IPS-20b (cell line): ENCODE measurements at regions not wholly inside any gene's neighbourhood (a gene's known extent, or its start where the extent isn't known, plus 50 kb on each side); places are given as distances from the start of the nearest gene placed in this dataset.
"Not testable (repeated sequence)": the region's sequence is repeated elsewhere in the genome, so short reads cannot be mapped to it uniquely, and the experiment has no call there.

Source experiments
- H3K27ac ChIP-seq: one replicate; pipeline ENCODE4 v1.5.1; 2013; ENCODE audit warnings: low read length
- H3K27me3 ChIP-seq: 2 replicates; pipeline ENCODE4 v1.6.1; 2013; ENCODE audit warnings: mild to moderate bottlenecking, low read length, inconsistent platforms; ENCODE audit not compliant: insufficient read depth
- H3K36me3 ChIP-seq: 2 replicates; pipeline ENCODE4 v1.6.1; 2013; ENCODE audit warnings: low read depth, mild to moderate bottlenecking, inconsistent platforms, low read length, moderate library complexity; ENCODE audit not compliant: insufficient read depth
- H3K4me1 ChIP-seq: 2 replicates; pipeline ENCODE4 v1.6.1; 2013; ENCODE audit warnings: mild to moderate bottlenecking, control low read depth, inconsistent platforms, low read length, moderate library complexity; ENCODE audit not compliant: insufficient read depth
- H3K4me3 ChIP-seq: 2 replicates; pipeline ENCODE4 v1.5.1; 2013; ENCODE audit warnings: mild to moderate bottlenecking, low read length, inconsistent platforms
- H3K9ac ChIP-seq: 2 replicates; pipeline ENCODE4 v1.6.1; 2013; ENCODE audit warnings: low read depth, mild to moderate bottlenecking, inconsistent platforms, low read length, moderate library complexity
- H3K9me3 ChIP-seq: 2 replicates; pipeline ENCODE4 v1.6.1; 2013; ENCODE audit warnings: mild to moderate bottlenecking, low read depth, low read length, inconsistent platforms; ENCODE audit not compliant: insufficient read depth

DNA sequence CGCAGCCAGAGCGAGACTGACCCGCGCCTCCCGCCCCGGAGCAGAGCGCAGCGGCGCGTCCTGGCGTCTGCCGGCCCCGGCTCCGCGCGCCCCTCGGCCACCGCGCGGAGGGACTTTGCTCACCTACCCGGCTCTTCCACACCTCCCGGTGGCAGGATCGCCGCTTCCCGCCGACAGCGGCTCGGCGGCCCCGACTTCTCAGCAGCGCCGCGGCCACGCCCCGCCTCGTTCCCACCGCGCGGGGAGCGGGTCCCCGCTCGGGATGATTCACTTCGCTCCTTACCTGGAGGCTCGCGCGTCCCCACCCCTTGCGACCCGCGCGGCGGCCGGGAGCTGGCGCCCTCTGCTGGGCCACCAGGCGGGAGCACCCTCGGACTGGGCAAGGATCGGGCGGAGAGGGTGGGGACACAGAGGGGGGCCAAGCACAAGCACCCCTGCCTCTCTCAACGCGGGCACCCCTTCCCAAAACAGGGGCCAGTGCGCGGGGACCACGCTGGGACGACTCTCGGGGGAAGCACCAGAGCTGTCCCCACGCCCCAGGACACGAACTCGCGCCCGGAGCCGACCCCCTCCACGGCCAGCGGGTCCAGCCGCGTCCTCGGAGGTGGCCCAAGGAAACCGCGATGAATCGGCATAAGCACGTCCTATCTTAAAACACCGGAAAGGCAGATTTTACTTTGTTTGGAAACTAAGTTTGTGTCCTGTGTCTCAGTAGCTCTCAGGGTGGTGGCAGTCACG, 101.0 kb upstream of the SVIL start:
- Histone ChIP-seq H3K4me1 (peaks cover 17% of the 10 kb centered on the region), H3K9me3 (no peaks in the 10 kb centered on the region), H3K36me3 (no peaks in the 10 kb centered on the region), H3K27me3 (peaks cover 54% of the 10 kb centered on the region), H3K9ac (peak overlapping the region; percentile 68; the same call in 1 of the 2 replicates), H3K27ac (no peak overlapping the region), H3K4me3 (peak overlapping the region; percentile 76)

DNA sequence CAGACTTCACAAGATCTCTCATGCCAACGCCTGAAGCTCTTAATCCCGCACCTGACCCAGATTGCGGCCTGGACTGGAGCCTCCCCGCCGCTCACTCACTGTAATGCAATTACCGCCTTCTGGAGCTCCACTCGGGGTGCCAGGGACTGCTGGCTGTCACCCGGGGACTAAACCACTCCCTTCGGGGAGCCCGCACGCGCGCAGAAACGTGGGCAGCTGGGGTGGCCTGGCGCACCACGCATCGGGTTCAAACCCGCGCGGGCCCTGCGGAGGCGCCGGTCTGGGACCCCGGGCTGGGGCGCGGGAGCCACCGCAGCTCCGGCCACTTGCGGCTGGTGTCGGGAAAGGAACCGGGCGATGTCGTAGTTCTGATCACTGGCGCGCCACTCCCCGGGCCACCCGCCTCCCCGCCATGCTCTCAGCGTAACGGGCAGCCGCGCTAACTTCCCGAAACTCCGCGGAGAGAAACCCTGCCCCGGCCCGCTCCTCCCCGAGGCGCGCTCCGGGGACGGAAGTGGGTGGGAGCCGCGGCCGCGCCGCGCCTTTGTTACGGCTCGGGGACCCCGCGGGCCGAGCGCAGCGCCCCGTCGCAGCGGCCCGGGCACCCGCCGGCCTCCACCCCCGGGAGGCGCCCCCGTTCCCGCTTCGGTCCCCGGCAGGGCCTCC, 100.3 kb upstream of the SVIL start:
- peak overlapping the region; percentile 76 for H3K4me3 ChIP-seq
- peaks cover 18% of the 10 kb centered on the region for H3K4me1 ChIP-seq
- H3K9ac ChIP-seq: peak overlapping the region; percentile 68; the same call in 1 of the 2 replicates
- H3K36me3 ChIP-seq: no peaks in the 10 kb centered on the region
- no peaks in the 10 kb centered on the region for H3K9me3 ChIP-seq
- peaks cover 54% of the 10 kb centered on the region for H3K27me3 ChIP-seq
- H3K27ac ChIP-seq: no peak overlapping the region

DNA sequence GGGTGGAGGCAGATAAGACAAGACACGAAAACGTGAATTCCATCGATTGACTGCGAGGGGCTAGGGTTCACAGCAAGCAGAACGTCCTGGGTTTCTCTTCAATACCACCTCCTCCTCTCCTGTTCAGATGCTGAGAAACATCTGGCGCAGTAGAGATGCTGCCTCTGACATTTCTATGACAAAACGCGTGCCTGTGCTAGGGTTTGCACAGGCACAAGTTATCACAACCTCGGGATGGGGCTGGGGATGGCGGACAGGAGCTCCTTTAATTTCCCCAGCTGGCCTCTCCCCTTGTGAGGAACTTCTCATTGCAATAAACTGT, 99.8 kb upstream of the SVIL start:
- H3K9ac ChIP-seq: peak overlapping the region; percentile 68; the same call in 1 of the 2 replicates
- H3K4me1 ChIP-seq: peaks cover 18% of the 10 kb centered on the region
- no peaks in the 10 kb centered on the region for H3K36me3 ChIP-seq
- H3K4me3 ChIP-seq: peak overlapping the region; percentile 76
- H3K9me3 ChIP-seq: no peaks in the 10 kb centered on the region
- H3K27ac ChIP-seq: no peak overlapping the region
- H3K27me3 ChIP-seq: peaks cover 54% of the 10 kb centered on the region

DNA sequence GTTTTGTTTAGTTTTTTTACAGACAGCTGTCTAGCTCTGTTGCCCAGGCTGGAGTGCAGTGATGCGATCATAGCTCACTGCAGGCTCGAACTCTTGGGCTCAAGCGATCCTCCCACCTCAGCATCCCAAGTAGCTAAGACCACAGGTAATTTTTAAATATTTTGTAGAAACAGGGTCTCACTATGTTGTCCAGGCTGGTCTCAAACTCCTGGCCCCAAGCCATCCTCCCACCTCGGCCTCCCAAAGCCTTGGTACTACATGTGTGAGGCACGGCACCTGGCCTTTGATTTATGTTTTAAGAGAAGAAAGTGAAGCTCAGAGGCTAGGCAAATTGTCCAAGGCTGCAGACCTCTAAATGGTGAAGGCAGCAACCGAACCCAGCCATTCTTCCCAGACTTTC, 98.6 kb upstream of the SVIL start:
- Histone ChIP-seq H3K27ac (no peak overlapping the region), H3K9me3 (no peaks in the 10 kb centered on the region), H3K4me3 (no peak overlapping the region), H3K4me1 (peaks cover 26% of the 10 kb centered on the region), H3K27me3 (peaks cover 49% of the 10 kb centered on the region), H3K9ac (no peak overlapping the region), H3K36me3 (no peaks in the 10 kb centered on the region)

DNA sequence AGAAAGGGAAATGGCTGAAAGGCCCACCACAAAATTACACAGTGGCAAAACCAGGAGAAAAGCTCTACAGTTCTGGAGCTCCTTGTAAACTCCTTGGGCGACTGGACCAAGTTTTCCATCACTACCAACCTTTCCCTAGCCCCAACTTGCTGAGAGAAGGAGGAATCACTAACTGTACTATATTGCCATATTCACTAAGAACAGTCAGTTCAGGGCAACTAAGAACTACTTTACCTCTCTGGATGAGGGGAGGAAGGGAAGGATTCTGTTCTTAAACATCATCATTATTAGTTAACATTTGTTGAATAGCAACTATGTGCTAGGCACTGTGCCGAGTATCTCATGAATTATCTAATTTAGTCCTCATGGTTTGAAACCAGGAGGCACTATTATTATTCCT, 98.1 kb upstream of the SVIL start:
- H3K4me1 ChIP-seq: peaks cover 29% of the 10 kb centered on the region

DNA sequence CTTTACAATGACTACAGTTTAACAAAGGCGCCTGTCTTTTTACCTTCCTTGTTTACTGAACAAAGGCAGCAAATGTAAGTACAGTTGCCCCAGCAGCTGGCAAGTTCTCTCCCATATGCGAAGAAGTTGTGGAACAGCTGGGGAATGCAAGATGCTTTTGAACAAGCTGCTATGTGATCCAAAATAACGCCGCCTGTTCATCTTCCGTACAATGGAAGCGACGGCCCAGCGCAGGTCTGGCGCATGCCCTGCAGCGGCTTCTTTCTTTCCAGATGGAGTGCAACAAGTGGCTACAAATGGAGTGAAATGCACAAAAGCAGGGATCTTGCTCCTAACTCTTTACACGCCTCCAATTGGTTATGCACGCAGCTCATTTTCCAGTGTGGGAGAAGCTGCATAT, 97.0 kb upstream of the SVIL start:
- Histone ChIP-seq H3K27ac (no peak overlapping the region), H3K4me3 (no peak overlapping the region), H3K9me3 (no peaks in the 10 kb centered on the region), H3K9ac (no peak overlapping the region), H3K36me3 (no peaks in the 10 kb centered on the region), H3K4me1 (peaks cover 37% of the 10 kb centered on the region), H3K27me3 (peaks cover 36% of the 10 kb centered on the region)

More for the DNA sequence above, 98.1 kb upstream of the SVIL start:
- no peaks in the 10 kb centered on the region for H3K9me3 ChIP-seq
- H3K9ac ChIP-seq: no peak overlapping the region
- no peak overlapping the region for H3K27ac ChIP-seq
- no peak overlapping the region for H3K4me3 ChIP-seq
- H3K36me3 ChIP-seq: no peaks in the 10 kb centered on the region
- H3K27me3 ChIP-seq: peaks cover 46% of the 10 kb centered on the region

DNA sequence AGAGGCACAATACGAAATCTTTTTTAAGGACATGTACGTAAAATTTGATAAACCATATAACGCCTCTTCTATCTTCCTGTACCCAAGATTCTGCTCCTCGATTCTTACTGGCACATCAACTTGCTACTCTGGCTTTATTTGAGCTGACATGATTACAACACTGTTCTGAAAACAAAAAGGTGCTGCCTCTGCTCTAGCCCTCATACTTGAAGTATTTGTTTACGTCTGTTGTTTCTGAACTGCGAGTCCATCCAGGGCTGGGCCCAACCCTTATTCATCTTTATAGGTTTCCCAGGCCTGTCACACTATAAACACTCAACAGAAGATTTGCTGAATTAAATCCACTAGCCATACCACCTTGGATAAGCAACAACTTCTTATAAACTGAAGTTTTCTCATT, 96.2 kb upstream of the SVIL start:
- Histone ChIP-seq H3K27ac (no peak overlapping the region), H3K36me3 (no peaks in the 10 kb centered on the region), H3K9ac (no peak overlapping the region), H3K4me1 (peaks cover 37% of the 10 kb centered on the region), H3K9me3 (no peaks in the 10 kb centered on the region), H3K4me3 (no peak overlapping the region), H3K27me3 (peaks cover 30% of the 10 kb centered on the region)

DNA sequence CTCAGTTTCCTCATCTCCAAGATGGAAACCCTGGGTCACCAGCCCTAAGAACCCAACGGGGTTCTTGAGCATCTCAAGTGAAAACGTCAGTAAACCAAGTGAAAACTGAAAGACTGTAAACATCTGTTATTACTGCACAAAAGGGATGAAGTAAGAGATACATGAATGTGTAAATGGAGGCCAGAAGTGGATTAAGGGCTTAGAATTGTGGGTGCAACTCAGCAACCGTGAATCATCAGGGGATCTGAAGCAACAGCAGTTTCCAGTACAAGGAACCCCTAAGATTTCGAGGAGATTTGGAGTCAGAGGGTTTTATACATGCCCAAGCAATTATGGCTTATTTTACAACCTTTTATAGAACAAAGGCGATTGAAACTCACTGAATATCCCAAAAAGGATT, 95.7 kb upstream of the SVIL start:
- no peaks in the 10 kb centered on the region for H3K36me3 ChIP-seq
- no peak overlapping the region for H3K27ac ChIP-seq
- H3K9ac ChIP-seq: no peak overlapping the region
- peaks cover 30% of the 10 kb centered on the region for H3K27me3 ChIP-seq
- no peaks in the 10 kb centered on the region for H3K9me3 ChIP-seq
- no peak overlapping the region for H3K4me3 ChIP-seq
- peaks cover 38% of the 10 kb centered on the region for H3K4me1 ChIP-seq

DNA sequence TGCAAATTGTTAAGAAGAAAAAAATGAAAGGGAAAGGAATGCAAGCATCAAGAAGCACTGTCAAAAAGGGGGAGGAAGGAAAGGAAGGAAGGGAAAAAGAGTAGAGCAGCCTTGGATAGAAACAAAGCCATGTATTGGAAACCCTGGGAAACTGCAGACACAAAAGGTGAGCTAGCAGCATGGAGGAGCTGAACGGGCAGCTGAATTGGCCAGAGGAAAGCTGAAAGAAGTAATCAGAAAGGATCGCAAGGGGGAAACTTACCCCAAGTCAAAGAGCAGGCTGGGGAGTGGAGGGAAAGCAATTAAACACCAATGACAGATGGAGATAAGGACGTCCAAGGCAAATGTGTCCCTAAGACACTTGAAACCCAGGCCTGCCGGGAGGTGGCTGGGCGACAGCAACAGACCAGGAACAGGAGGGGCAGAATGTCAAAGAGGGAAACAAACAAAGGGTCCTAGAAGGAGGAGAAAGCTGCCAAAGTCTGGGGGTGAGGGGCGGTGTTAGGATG, 93.8 kb upstream of the SVIL start:
- peaks cover 13% of the 10 kb centered on the region for H3K27me3 ChIP-seq
- H3K9me3 ChIP-seq: no peaks in the 10 kb centered on the region
- H3K27ac ChIP-seq: no peak overlapping the region
- H3K4me3 ChIP-seq: peak overlapping the region; percentile 4; the same call in 1 of the 2 replicates
- peaks cover 38% of the 10 kb centered on the region for H3K4me1 ChIP-seq
- H3K9ac ChIP-seq: no peak overlapping the region
- H3K36me3 ChIP-seq: no peaks in the 10 kb centered on the region

DNA sequence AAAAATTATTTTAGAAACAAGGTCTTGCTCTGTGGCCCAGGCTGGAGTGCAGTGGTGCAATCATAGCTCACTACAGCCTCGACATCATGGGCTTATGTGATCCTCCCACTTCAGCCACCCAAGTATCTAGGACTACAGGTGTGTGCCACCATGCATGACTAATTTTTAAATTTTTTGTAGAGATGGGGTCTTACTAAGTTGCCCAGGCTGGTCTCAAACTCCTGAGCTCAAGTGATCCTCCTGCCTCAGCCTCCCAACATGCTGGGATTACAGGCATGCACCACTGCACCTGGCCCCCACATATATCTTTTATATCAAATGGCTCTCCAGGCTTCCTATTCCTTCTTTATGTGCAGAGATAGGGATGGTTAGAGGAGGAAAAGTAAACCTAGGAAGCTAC, 91.2 kb upstream of the SVIL start:
- H3K4me3 ChIP-seq, H3K9ac ChIP-seq, H3K27me3 ChIP-seq, H3K27ac ChIP-seq, H3K9me3 ChIP-seq, H3K36me3 ChIP-seq: not testable (repeated sequence)
- H3K4me1 ChIP-seq: peaks cover 27% of the 10 kb centered on the region

DNA sequence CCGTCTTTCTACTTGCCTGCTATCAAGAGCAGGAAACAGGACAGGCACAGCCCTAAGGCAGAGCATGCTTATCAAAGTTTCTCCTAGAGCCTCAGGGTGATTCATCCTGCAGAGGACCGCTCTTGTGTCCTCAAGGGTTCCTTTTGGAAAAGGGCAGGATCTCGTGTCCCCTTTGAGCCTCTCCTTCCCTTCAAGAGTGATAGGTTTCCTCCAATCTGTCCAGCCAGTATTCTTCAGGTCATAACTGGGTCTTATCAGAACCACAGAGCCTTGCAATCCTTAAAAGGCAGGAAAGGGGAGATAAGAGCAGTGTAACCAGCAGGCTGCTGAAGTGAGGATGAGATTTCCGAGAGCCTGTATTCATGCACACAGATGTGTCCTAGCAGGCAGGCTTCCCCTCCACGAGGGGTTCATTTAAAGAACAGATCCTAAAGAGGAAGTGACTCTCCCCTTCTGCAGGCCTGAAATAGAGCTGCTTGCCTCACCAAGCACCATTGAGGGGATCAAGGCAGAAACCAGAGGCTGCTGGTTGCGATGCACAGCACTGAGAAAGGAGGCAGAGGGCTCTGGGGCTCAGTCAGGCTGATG, 90.5 kb upstream of the SVIL start:
- no peak overlapping the region; the same call in 1 of the 2 replicates for H3K9ac ChIP-seq
- no peaks in the 10 kb centered on the region for H3K36me3 ChIP-seq
- peaks cover 11% of the 10 kb centered on the region for H3K9me3 ChIP-seq
- no peaks in the 10 kb centered on the region; the same call in 1 of the 2 replicates for H3K27me3 ChIP-seq
- peaks cover 25% of the 10 kb centered on the region for H3K4me1 ChIP-seq
- H3K27ac ChIP-seq: no peak overlapping the region
- no peak overlapping the region for H3K4me3 ChIP-seq

DNA sequence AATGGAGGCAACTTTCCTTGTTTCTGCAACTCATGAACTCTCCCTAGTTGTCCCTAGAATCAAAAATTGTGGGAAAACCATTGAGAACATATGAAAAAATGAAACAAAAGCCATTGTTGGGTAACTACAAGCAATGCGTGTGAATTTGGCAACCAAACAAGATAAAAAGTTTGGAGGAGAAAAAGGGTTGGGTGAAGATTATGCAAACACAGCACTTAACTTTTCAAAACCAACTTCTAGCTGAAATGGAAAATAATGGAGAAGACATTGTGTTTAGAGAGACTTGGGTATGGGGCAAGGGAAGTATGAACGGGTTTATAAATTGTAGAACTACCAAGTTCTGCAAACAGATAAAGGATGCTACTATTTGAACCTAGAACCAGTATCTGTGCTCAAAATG, 89.0 kb upstream of the SVIL start:
- Histone ChIP-seq H3K9ac (no peak overlapping the region), H3K9me3 (peaks cover 21% of the 10 kb centered on the region)

More for the DNA sequence above, 89.0 kb upstream of the SVIL start:
- Histone ChIP-seq H3K27me3 (no peaks in the 10 kb centered on the region), H3K4me1 (peaks cover 21% of the 10 kb centered on the region), H3K27ac (no peak overlapping the region), H3K4me3 (no peak overlapping the region), H3K36me3 (no peaks in the 10 kb centered on the region)
